Retinal pigment epithelial cell (primary cell): ENCODE measurements at regions not wholly inside any gene's neighbourhood (a gene's known extent, or its start where the extent isn't known, plus 50 kb on each side); places are given as distances from the start of the nearest gene placed in this dataset.
A peak's percentile ranks its signal among the peaks of the same experiment; 100 is the strongest.

Source experiments
- DNase-seq: peaks from one replicate; pipeline ENCODE4 v3.0.0-alpha.2; 2010; ENCODE audit warnings: low read depth
- H3K4me3 ChIP-seq: 2 replicates; pipeline ENCODE4 v1.5.1; 2011; ENCODE audit warnings: mild to moderate bottlenecking, low read length, control low read depth, moderate library complexity
- CTCF ChIP-seq: conservative IDR thresholded peaks from 2 replicates; pipeline ENCODE4 v1.5.1; 2011; ENCODE audit warnings: low read depth, low read length, control low read depth, inconsistent platforms

GRCh38 chr3:30996467-30996866 is 102.0 kb upstream of the GADL1 start:
- DNase-seq: no peak
- TF ChIP-seq CTCF: no peak
- no peak overlapping the region for H3K4me3 ChIP-seq

- DNase-seq: no peak
- TF ChIP-seq CTCF: no peak
- no peak overlapping the region for H3K4me3 ChIP-seq
Observed at GRCh38 chr3:31002730-31003129, 108.3 kb upstream of the GADL1 start.

DNA sequence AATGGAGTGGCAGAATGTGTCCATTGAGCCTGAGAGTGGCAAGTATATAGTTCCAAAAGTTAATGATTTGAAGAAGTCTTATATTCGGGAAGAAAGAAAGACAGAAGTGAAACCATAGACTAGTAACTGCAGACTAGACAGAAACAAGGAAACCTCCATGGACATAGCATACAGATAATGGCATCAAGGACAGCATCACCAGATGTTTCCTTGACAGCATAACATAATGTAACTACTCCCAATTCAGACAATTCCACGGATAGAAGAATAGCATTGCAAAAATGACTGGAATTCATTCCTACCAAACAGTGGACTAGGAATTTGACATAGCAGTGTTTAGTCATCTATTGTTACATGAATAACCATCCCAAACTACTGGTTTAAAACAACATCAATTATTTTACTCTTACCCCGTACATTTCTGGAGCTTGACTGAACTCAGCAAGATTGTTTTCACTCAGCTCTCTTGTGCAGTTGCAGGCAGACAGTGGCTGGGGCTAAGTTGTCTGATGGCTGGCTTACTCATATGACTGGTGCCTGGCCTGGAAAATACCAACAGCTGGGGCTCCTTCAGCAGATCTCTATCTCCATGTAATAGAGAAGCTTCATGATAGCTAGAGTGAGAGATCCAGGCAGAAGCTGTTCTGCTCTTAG is 109.7 kb upstream of the GADL1 start:
- TF ChIP-seq CTCF: no peak
- DNase-seq: peak; percentile 33
- no peak overlapping the region for H3K4me3 ChIP-seq

DNA sequence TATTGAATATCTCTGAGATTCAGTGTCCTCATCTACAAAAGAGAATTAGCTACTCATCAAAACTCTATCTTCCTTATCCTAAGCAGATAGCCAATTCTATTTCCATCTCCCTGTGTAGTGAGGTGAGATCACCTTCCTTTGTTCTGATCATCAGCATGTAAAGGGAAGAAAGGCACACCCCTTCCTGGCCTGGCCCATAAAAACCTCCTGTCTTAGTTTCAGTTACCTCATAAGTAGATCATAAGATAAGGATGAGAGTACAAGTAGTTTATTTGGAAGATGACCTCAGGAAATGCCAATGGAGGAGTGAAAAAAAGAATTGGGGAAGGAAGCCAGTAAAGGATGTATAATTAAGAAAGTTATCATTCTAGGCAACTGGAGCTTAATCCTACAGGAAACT is 114.5 kb upstream of the GADL1 start:
- no peak for TF ChIP-seq CTCF
- H3K4me3 ChIP-seq: no peak overlapping the region
- no peak for DNase-seq

DNA sequence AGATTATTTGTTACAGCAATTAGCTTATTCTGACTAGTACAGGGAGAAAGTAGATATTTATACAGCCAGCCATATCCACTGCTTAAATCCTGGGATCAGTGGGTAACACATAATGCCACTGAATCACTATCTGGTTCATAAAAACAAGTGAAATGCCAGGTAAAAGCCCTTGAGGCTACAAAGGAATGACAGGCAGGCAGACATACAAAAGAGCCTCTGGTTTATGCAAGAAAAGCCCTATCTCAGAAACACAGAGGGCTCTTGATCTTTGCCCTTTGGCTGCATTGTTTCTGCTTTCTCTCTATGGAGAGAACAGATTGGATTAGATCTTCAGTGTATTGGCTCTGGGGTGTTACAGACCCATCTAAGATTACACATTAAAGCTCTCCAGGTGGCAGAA is 115.4 kb upstream of the GADL1 start:
- H3K4me3 ChIP-seq: no peak overlapping the region
- no peak for TF ChIP-seq CTCF
- DNase-seq: no peak

GRCh38 chr3:31010491-31010890 is 116.0 kb upstream of the GADL1 start:
- no peak for DNase-seq
- TF ChIP-seq CTCF: no peak

DNA sequence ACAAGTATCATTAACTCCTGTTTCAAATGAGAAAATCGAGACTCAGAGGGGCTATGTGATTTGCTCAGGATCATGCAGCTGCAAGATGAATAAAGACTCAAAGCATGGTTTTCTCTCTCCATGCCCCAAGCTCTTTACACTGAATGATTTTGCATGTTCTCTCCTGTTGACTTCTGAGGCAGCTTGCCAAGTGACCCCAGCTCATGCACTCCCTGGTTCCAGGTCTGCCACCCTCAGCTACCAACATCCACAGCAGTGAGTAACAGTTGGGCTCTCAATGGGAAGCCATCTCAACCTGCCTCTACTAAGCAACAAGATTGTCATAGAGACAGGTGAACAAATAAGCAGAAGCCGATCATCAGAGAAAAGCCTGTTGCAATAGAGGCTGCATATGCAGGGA is 116.9 kb upstream of the GADL1 start:
- TF ChIP-seq CTCF: no peak
- DNase-seq: no peak
- H3K4me3 ChIP-seq: no peak overlapping the region

More at GRCh38 chr3:31010491-31010890, 116.0 kb upstream of the GADL1 start:
- no peak overlapping the region for H3K4me3 ChIP-seq
